LHCN-M2 (cell line): ENCODE measurements at regions not wholly inside any gene's neighbourhood (a gene's known extent, or its start where the extent isn't known, plus 50 kb on each side); places are given as distances from the start of the nearest gene placed in this dataset.

ENCODE experiments used
- DNase-seq: peaks from one replicate; pipeline ENCODE4 v3.0.0-alpha.2; 2012; ENCODE audit warnings: low read depth

GRCh38 chr4:111649308-111649707 lies 495.9 kb upstream of the FAM241A start:
- DNase-seq, result no peak

DNA sequence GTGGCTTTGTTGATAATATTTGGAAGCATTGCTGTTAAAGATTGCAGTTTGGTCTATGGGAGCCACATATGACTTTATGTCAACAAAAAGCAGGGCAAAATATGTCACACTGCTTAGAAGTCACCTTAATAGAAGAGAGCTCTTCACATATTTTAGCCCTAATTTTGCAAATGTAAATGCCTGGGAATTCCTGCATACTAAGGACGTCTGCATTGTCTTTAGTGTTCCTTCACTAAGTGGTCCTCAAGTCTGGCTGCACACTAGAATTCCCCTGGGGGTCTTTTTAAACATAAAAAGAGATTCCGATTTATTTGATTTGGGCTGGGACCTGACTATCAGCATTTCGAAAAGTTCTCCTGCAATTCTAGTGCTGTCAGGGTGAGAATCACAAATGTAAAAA lies 495.1 kb upstream of the FAM241A start:
- no peak for DNase-seq

- DNase-seq, result no peak
These were observed 494.6 kb upstream of the FAM241A start for GRCh38 chr4:111650674-111651086.

GRCh38 chr4:111652236-111652635 lies 493.0 kb upstream of the FAM241A start:
- no peak for DNase-seq

DNA sequence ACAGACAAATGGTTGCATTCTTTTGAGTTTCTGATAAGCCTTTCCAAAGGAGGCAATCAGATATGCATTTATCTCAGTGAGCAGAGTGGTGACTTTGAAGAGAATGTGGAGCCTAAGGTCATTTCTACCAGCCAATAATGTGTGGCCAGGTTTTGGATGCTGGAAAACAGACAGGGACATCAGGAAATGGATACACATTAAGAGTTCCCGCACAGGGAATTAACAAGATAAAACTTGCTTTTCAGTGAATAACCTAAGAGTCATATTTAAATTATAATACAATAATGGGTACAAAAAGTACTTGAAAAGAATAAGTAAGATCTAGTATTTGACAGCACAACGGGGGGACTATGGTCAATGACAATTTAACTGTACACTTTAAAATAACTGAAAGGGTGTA lies 492.3 kb upstream of the FAM241A start:
- no peak for DNase-seq

DNA sequence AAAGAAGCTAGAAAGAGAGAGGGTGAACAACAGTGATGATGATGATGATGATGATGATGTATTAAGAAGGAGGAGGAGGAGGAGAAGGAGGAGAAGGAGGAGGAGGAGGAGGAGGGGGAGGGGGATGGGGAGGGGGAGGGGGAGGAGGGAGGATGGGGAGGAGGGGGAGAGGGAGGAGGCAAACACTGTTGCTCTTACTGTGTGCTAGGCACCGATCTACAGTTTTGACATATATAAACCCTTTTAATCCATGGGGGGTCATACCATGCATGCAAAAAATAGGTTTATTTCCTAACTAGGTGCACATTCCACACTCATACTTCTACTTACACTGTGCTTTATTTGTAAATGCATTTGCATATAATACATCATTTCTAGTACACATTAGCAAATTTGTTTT lies 482.8 kb upstream of the FAM241A start:
- DNase-seq, result no peak

DNA sequence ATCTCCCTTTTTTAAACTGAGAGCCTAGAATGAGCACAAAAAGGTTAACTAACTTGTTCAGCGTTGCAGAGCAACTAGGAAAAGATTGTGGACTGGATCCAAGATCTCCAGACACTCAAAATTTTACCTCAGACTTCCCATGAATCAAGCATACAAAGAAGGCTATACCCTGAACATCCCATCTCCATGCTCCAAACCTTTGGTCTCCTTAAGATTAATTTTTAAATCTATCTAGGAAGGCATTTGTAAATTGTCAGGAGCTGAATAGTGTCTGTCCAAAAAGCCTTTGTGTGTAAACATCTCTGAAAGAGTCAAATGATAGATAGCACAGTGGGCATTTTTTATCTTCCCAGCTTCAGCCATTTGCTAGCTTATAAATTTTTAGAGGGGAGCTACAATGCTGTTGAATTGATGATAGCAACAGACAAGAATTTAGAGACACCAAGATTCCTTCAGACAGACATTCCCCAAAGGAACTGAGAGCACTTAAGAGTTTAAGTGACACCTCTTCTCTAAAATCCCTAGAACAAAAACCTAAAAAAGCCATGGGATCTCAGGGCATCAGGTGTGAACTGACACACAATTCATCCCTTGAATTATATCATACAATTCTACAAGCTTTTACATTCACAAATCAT lies 480.8 kb upstream of the FAM241A start:
- DNase-seq, result no peak

- no peak for DNase-seq
These were observed 478.4 kb upstream of the FAM241A start for GRCh38 chr4:111666826-111667360.

- DNase-seq, result no peak
These were observed 473.5 kb upstream of the FAM241A start for GRCh38 chr4:111671756-111672155.

DNA sequence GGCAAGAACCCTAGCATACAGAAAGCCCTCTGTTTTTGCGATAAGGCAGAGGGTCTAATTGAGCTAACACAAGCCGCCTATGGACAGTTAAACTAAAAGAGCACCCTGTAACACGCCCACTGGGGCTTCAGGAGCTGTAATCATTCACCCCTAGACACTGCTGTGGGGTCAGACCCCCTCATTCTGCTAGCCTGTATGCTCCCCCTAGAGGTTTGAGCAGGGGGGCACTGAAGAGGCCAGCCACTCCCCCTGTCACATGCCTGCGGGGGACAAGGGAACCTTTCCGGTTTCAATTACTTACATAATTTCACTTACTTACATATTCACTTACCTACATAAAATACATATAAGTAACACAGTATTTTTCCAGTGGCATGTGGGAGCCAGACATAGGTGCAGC lies 469.5 kb upstream of the FAM241A start:
- DNase-seq, result no peak

DNA sequence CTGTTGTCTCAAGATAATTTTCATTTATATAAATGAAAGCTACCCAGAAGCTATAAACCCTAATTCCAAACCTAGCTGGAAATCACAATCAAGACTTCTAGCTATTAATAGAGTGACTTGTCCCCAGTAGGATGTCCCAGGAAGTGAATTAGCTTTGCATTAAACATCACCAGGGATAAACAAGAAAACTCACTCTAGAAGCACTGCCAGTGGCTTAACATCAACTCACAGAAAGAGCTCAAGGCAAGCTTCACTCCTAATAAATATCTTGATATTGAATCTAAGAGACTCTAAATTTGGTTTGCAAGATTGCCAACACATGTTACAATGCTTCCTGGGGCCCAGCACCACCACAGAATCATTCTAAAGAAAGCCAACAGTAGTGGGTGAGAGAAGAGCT lies 468.7 kb upstream of the FAM241A start:
- no peak for DNase-seq

DNA sequence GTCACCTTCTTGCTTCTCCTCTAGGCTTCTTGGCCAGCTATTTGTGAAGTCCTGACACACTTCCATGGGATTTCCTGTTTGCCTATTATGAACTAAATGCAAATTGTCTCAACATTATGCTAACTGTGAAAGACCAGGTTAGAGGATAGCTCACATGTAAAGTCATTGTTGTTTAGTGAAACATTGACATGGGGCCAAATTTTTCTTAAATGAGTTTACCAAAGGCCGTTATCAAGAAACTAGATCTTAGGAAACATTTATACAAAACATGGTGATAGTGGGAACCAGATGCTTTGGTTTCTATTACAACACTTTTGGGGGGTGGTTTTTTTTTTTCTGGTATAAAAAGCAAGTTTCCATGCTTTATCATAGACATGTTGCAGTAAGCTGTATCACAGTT lies 466.8 kb upstream of the FAM241A start:
- DNase-seq, result peak; percentile 1

GRCh38 chr4:111678908-111679307 lies 466.3 kb upstream of the FAM241A start:
- DNase-seq, result no peak

DNA sequence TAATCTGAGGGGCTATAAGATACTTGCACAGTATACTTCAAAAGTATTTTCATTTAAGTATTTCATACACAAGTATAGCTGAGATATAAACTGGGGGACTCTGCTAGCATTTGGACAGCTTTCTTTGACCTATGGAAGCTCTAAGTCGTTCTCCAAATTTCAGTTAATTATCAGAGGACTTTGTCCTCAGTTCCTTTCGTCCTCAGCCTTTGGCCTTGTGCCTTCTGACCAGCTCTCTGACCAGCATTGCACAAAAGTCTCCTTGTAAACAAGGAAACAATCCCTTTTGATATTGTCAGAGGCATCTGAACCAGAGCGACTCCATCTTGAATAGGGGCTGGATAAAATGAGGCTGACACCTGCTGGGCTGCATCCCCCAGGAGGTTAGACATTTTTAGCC lies 464.0 kb upstream of the FAM241A start:
- DNase-seq, result no peak

DNA sequence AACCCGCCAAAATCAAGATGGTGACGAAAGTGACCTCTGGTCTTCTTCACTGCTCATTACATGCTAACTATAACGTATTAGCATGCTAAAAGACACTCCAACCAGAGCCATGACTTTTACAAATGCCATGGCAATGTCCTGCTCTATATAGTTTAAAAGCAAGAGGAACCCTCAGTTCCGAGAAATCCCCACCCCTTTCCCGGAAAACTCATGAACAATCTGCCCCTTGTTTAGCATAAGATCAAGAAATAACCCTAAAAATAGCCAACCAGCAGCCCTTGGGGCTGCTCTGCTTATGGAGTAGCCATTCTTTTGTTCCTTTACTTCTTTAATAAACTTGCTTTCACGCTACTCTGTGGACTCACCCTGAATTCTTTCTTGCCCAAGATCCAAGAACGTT lies 463.5 kb upstream of the FAM241A start:
- DNase-seq, result no peak

- no peak for DNase-seq
These were observed 460.0 kb upstream of the FAM241A start for GRCh38 chr4:111685205-111685604.

DNA sequence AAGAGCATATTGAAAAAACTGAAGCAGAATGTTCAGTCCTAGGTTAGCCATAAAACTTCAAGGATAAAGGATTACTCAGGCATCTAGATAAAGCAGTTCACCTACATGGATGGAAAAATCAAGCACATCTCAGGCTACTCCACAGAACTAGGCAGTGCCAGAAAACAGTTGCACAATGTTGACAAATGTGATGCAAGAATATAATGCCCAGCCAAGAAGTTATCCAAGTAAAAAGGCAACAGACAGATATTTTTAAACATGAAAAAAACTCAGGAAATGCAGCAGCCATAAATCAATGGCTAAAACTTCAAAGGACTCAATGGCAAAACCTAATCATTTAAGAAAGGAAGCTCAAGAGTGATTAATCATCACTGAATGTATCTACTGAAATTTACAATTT lies 456.0 kb upstream of the FAM241A start:
- DNase-seq, result peak; percentile 10

- DNase-seq, result no peak
These were observed 455.5 kb upstream of the FAM241A start for GRCh38 chr4:111689731-111690130.

DNA sequence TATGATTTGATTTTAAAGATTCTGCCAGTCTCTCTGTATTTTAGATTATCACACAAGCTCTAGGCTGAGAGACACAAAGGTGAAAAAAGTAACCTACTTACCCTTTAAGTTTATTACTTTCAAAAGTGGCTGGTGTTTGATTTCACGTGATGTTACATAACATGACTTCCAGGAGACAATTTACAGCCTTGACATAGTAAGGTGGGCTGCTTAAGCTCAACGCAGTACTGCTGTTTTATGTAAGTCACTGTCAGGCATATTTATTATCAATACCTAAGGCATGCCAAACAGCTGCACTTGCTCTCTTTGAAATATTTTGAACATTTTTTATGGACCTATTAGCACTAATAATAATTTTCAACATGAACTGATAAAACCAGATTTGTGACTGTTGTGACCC lies 451.5 kb upstream of the FAM241A start:
- DNase-seq, result no peak

DNA sequence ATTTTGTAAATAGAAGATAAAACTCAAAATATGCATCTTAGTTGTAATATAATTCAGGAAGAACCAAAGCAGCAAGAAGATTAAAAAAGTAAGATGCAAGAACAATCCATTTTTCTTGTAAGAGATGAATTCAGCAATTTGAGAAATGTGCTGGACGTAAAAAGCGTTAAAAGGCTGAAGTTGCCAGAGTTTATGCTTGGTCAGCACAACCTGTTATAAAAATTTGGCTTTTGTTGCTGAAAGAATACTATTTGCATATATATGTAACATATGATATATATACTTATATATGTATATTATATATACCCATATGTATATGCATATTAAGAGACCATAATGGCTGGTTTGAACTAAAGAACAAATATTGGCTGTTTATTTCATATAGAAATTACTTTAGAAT lies 449.6 kb upstream of the FAM241A start:
- DNase-seq, result no peak

- DNase-seq, result no peak
These were observed 448.7 kb upstream of the FAM241A start for GRCh38 chr4:111696505-111696904.

DNA sequence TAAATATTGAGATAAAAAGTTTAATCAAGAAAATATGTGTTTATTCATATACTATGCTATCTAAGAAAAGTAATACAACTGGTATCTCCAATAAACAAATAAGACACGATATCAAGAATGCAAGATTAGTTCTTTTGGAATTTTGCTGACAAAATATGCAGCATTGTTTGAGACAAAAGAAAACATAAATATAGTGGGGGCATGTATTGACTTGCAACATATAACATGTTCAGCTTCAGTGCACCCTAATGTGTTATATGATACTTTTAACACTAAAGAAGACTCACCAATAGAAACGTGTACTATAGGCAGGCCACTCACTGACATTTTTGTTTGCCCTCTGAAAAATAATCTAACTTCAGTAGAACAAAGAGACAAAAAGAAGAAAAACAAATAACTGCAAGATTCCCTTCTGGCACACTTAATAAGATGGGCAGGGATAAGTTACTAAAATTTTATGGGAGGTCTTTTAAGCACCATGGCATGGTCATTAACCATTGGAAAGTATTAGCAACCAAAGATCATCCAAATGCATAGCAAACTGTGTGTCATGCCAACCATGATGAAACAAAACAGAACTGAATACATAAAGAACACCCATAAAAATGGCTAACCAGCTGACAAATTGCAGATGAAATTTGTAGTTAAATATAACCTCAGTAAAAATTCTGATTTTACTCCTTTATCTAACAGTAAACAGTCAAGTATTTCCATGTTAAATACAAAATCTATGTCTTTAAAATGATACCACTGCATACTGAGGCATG lies 447.9 kb upstream of the FAM241A start:
- no peak for DNase-seq

DNA sequence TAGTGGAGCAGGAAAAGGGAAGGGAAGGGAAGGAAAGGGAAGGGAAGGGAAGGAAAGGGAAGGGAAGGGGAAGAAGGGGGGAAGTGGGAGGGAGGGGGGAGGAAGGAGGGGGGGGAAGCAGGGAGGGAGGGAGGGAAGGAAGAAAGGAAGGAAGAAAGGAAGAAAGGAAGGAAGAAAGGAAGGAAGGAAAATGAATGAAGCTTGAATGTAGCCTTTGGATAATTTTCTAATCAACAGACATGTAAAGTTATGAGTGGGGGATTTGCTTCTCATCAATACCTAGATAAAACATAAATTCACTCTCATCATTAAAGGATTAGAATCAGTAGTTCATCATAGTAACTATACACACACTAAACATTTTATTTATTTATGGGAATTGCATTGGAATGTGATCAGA lies 446.9 kb upstream of the FAM241A start:
- DNase-seq, result no peak
